ENCODE measurements at regions not wholly inside any gene's neighbourhood (a gene's known extent, or its start where the extent isn't known, plus 50 kb on each side); places are given as distances from the start of the nearest gene placed in this dataset.

DNA sequence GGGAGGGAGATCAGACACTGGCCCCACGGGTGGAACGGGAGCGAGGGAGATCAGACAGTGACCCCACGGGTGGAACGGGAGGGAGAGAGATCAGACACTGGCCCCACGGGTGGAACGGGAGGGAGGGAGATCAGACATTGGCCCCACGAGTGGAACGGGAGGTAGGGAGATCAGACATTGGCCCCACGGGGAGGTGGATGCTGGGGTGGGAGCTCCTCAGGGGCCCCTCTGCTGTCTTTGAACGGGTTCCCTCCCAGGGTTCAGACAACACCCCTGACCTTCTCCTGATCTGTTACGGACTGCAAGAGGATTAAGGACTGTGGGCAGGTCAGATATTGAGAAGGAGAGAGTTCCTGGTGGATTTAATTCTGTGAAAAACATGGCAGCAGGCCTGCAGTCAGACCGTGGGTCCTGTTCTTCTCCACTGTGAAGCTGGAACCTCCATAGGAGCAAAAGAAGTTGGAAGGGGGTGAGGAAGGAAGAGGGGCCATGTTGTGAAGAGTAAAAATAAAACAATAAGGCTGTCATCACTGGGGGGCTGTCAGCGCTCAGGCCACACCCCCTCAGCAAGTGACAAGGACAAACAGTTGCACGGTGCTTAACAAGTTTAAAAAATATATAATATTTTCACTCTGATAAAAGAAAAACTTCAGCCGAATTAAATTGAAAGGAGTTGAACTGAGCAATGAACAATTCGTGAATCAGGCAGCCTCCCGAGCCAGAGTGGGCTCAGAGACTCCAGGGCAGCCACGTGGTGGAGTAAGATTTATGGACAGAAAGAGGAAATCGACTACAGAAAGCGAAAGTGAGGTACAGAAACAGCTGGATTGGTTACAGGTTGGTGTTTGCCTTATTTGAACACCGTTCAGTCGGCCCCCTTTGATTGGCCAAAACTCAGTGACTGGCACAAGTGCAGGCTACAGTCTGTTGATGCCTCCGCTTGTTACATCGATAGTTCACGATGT lies 348.7 kb upstream of the TNRC6C start:
- no peaks in the 10 kb centered on the region for H3K36me3 Mint-ChIP-seq (ENCODE audit: insufficient read depth)
- DNase-seq (ENCODE audit: low spot score in 2 of 2) (peak in 1 of 2 donors; percentile 44), ATAC-seq (replicated peaks; ENCODE audit: extremely low read depth, poor library complexity, severe bottlenecking) (peak; percentile 96)
- H3K27ac Mint-ChIP-seq (ENCODE audit: low read depth), result peak overlapping the region; percentile 94
- H3K9me3 Mint-ChIP-seq, result no peaks in the 10 kb centered on the region
- peaks cover 27% of the 10 kb centered on the region for H3K4me1 Mint-ChIP-seq
- peak overlapping the region; percentile 71 for H3K4me3 Mint-ChIP-seq
- H3K27me3 Mint-ChIP-seq, result peaks cover 11% of the 10 kb centered on the region

DNA sequence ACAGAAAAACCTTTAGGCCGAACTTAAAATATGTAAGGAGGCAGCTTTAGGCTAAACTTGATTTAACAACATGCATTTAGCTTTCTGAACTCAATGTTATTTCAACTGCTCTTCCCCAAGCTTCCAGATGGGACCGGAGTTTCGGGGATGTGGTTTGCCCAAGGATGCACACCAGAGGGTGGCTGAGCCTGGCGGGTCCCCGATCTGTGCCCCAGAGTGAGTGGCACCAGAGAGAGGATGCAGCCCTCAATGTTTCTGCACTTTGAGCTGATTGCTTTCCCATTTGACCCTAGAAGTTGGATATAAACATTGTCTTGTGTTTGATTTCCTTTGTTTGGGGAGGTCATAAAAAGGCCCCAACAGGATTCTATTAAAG lies 348.0 kb upstream of the TNRC6C start:
- peak; percentile 39 for ATAC-seq (replicated peaks; ENCODE audit: extremely low read depth, poor library complexity, severe bottlenecking)
- H3K4me1 Mint-ChIP-seq, result peaks cover 27% of the 10 kb centered on the region

GRCh38 chr17:77610972-77611521 lies 347.5 kb upstream of the TNRC6C start:
- ATAC-seq (replicated peaks; ENCODE audit: extremely low read depth, poor library complexity, severe bottlenecking) (no peak), DNase-seq (ENCODE audit: low spot score in 2 of 2) (no peak)
- H3K27me3 Mint-ChIP-seq, result peaks cover 11% of the 10 kb centered on the region
- H3K36me3 Mint-ChIP-seq (ENCODE audit: insufficient read depth), result no peaks in the 10 kb centered on the region
- no peaks in the 10 kb centered on the region for H3K9me3 Mint-ChIP-seq
- peak overlapping the region; percentile 94 for H3K27ac Mint-ChIP-seq (ENCODE audit: low read depth)
- H3K4me3 Mint-ChIP-seq, result peak overlapping the region; percentile 71
- peaks cover 27% of the 10 kb centered on the region for H3K4me1 Mint-ChIP-seq

More for the DNA sequence above, 348.0 kb upstream of the TNRC6C start:
- Mint-ChIP-seq H3K9me3 (no peaks in the 10 kb centered on the region), H3K36me3 (ENCODE audit: insufficient read depth) (no peaks in the 10 kb centered on the region), H3K27ac (ENCODE audit: low read depth) (peak overlapping the region; percentile 94), H3K4me3 (peak overlapping the region; percentile 71), H3K27me3 (peaks cover 11% of the 10 kb centered on the region)
- no peak for DNase-seq (ENCODE audit: low spot score in 2 of 2)

GRCh38 chr17:77611791-77612502 lies 346.6 kb upstream of the TNRC6C start:
- Mint-ChIP-seq H3K9me3 (no peaks in the 10 kb centered on the region), H3K27ac (ENCODE audit: low read depth) (no peak overlapping the region), H3K4me3 (no peak overlapping the region), H3K36me3 (ENCODE audit: insufficient read depth) (no peaks in the 10 kb centered on the region), H3K27me3 (peaks cover 11% of the 10 kb centered on the region), H3K4me1 (peaks cover 27% of the 10 kb centered on the region)
- DNase-seq (ENCODE audit: low spot score in 2 of 2), result no peak
- ATAC-seq (replicated peaks; ENCODE audit: extremely low read depth, poor library complexity, severe bottlenecking), result no peak

- no peak overlapping the region for H3K4me3 Mint-ChIP-seq
- H3K9me3 Mint-ChIP-seq, result no peaks in the 10 kb centered on the region
- no peak for DNase-seq (ENCODE audit: low spot score in 2 of 2)
Measured at GRCh38 chr17:77613218-77613617, 345.3 kb upstream of the TNRC6C start.

DNA sequence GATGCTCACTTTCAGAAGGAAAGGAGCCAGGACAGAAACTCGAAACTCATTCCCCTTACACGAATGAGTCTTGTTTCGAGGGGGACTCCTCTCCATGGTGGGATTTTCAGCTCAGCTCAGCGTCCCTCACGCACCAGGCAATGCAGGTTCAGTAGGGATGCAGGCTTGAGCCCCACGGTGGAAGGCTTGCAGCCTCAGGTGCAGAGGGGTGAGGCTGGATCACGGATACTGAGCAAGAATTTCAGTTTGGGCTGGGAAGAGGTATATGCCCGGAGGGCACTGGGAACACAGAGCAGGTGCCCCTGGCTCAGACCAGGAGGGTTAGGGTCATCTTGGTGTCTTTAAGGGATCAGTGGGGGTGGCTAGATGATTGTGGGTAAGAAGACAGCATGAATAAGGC lies 344.9 kb upstream of the TNRC6C start:
- peaks cover 11% of the 10 kb centered on the region for H3K27me3 Mint-ChIP-seq
- no peak overlapping the region for H3K4me3 Mint-ChIP-seq
- no peaks in the 10 kb centered on the region for H3K9me3 Mint-ChIP-seq
- no peak for DNase-seq (ENCODE audit: low spot score in 2 of 2)
- no peaks in the 10 kb centered on the region for H3K36me3 Mint-ChIP-seq (ENCODE audit: insufficient read depth)
- ATAC-seq (replicated peaks; ENCODE audit: extremely low read depth, poor library complexity, severe bottlenecking), result no peak
- peak overlapping the region; percentile 35 for H3K27ac Mint-ChIP-seq (ENCODE audit: low read depth)
- H3K4me1 Mint-ChIP-seq, result peaks cover 39% of the 10 kb centered on the region

More at GRCh38 chr17:77613218-77613617, 345.3 kb upstream of the TNRC6C start:
- Mint-ChIP-seq H3K4me1 (peaks cover 34% of the 10 kb centered on the region), H3K36me3 (ENCODE audit: insufficient read depth) (no peaks in the 10 kb centered on the region), H3K27me3 (peaks cover 11% of the 10 kb centered on the region), H3K27ac (ENCODE audit: low read depth) (peak overlapping the region; percentile 35)
- ATAC-seq (replicated peaks; ENCODE audit: extremely low read depth, poor library complexity, severe bottlenecking), result no peak

GRCh38 chr17:77615703-77616253 lies 342.7 kb upstream of the TNRC6C start:
- ATAC-seq (replicated peaks; ENCODE audit: extremely low read depth, poor library complexity, severe bottlenecking), result no peak
- H3K36me3 Mint-ChIP-seq (ENCODE audit: insufficient read depth), result no peaks in the 10 kb centered on the region
- H3K9me3 Mint-ChIP-seq, result no peaks in the 10 kb centered on the region
- no peak for DNase-seq (ENCODE audit: low spot score in 2 of 2)
- peaks cover 11% of the 10 kb centered on the region for H3K27me3 Mint-ChIP-seq
- H3K27ac Mint-ChIP-seq (ENCODE audit: low read depth), result no peak overlapping the region
- H3K4me1 Mint-ChIP-seq, result peaks cover 26% of the 10 kb centered on the region
- no peak overlapping the region for H3K4me3 Mint-ChIP-seq

- DNase-seq (ENCODE audit: low spot score in 2 of 2) (no peak), ATAC-seq (replicated peaks; ENCODE audit: extremely low read depth, poor library complexity, severe bottlenecking) (no peak)
- H3K27ac Mint-ChIP-seq (ENCODE audit: low read depth), result no peak overlapping the region
- no peaks in the 10 kb centered on the region for H3K9me3 Mint-ChIP-seq
- no peak overlapping the region for H3K4me3 Mint-ChIP-seq
- peaks cover 11% of the 10 kb centered on the region for H3K27me3 Mint-ChIP-seq
- no peaks in the 10 kb centered on the region for H3K36me3 Mint-ChIP-seq (ENCODE audit: insufficient read depth)
- H3K4me1 Mint-ChIP-seq, result peaks cover 21% of the 10 kb centered on the region
Measured at GRCh38 chr17:77616254-77616731, 342.2 kb upstream of the TNRC6C start.

- H3K4me1 Mint-ChIP-seq, result peaks cover 18% of the 10 kb centered on the region
- no peak overlapping the region for H3K4me3 Mint-ChIP-seq
- DNase-seq (ENCODE audit: low spot score in 2 of 2) (no peak), ATAC-seq (replicated peaks; ENCODE audit: extremely low read depth, poor library complexity, severe bottlenecking) (no peak)
- no peaks in the 10 kb centered on the region for H3K36me3 Mint-ChIP-seq (ENCODE audit: insufficient read depth)
- H3K9me3 Mint-ChIP-seq, result no peaks in the 10 kb centered on the region
- peaks cover 11% of the 10 kb centered on the region for H3K27me3 Mint-ChIP-seq
- no peak overlapping the region for H3K27ac Mint-ChIP-seq (ENCODE audit: low read depth)
Measured at GRCh38 chr17:77617516-77617915, 341.0 kb upstream of the TNRC6C start.

GRCh38 chr17:77618173-77618572 lies 340.3 kb upstream of the TNRC6C start:
- Mint-ChIP-seq H3K4me3 (no peak overlapping the region), H3K36me3 (ENCODE audit: insufficient read depth) (no peaks in the 10 kb centered on the region), H3K27ac (ENCODE audit: low read depth) (no peak overlapping the region), H3K27me3 (peaks cover 11% of the 10 kb centered on the region), H3K4me1 (peaks cover 18% of the 10 kb centered on the region), H3K9me3 (no peaks in the 10 kb centered on the region)
- peak; percentile 28 for ATAC-seq (replicated peaks; ENCODE audit: extremely low read depth, poor library complexity, severe bottlenecking)
- no peak for DNase-seq (ENCODE audit: low spot score in 2 of 2)

DNA sequence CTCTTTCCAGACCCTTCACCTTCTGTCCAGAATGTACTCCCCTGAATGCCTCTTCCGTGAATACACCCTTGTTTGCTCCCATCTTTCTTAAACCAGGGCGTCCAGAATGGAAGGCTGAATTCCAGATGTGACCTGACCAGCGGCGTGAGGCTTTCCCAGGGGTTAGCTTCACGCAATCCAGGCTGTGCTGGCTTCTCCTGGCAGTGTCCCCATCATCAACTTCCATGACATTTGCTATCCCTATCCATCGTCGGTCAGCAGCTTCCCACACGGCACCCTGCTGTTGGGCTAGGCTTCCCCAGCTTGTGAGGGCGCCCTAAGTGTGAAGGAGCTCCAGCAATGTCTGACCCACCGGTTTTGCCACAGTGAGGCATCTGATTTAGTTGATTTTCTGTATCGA lies 339.8 kb upstream of the TNRC6C start:
- Mint-ChIP-seq H3K36me3 (ENCODE audit: insufficient read depth) (no peaks in the 10 kb centered on the region), H3K9me3 (no peaks in the 10 kb centered on the region), H3K4me1 (peaks cover 18% of the 10 kb centered on the region), H3K27me3 (peaks cover 7% of the 10 kb centered on the region), H3K4me3 (no peak overlapping the region), H3K27ac (ENCODE audit: low read depth) (no peak overlapping the region)
- no peak for DNase-seq (ENCODE audit: low spot score in 2 of 2)
- ATAC-seq (replicated peaks; ENCODE audit: extremely low read depth, poor library complexity, severe bottlenecking), result no peak

- no peaks in the 10 kb centered on the region for H3K36me3 Mint-ChIP-seq (ENCODE audit: insufficient read depth)
Measured at GRCh38 chr17:77619326-77619725, 339.2 kb upstream of the TNRC6C start.

More at GRCh38 chr17:77619326-77619725, 339.2 kb upstream of the TNRC6C start:
- Mint-ChIP-seq H3K4me3 (no peak overlapping the region), H3K4me1 (peaks cover 18% of the 10 kb centered on the region), H3K27ac (ENCODE audit: low read depth) (no peak overlapping the region), H3K27me3 (peaks cover under 1% of the 10 kb centered on the region), H3K9me3 (no peaks in the 10 kb centered on the region)
- ATAC-seq (replicated peaks; ENCODE audit: extremely low read depth, poor library complexity, severe bottlenecking), result no peak
- no peak for DNase-seq (ENCODE audit: low spot score in 2 of 2)
